ENCODE measurements at regions not wholly inside any gene's neighbourhood (a gene's known extent, or its start where the extent isn't known, plus 50 kb on each side); places are given as distances from the start of the nearest gene placed in this dataset.

- TF ChIP-seq CTCF (conservative IDR thresholded peaks at IDR 0.05 in 1 of 2, IDR thresholded peaks at IDR 0.05 in 1 of 2; ENCODE audit: extremely low read depth in 1 of 2, insufficient read depth in 1 of 2, low read depth in 1 of 2, low read length in 2 of 2) (peak; percentile 48 to 65), EZH2 (IDR thresholded peaks at IDR 0.05; ENCODE audit: borderline replicate concordance, low read length) (no peak)
Observed at GRCh38 chr12:126747530-126748149, 1519.3 kb upstream of the TMEM132C start.

Data from mammary epithelial cell (primary cell).